HUES6 (cell line): ENCODE measurements at regions not wholly inside any gene's neighbourhood (a gene's known extent, or its start where the extent isn't known, plus 50 kb on each side); places are given as distances from the start of the nearest gene placed in this dataset.

Experiments
- H3K27ac ChIP-seq: 2 replicates; pipeline ENCODE4 v1.7.0; 2013; ENCODE audit warnings: low read depth, mild to moderate bottlenecking, low read length, inconsistent platforms
- H3K27me3 ChIP-seq: 2 replicates; pipeline ENCODE4 v1.6.1; 2013; ENCODE audit warnings: low read length; ENCODE audit not compliant: control insufficient read depth, insufficient read depth
- H3K36me3 ChIP-seq: 2 replicates; pipeline ENCODE4 v1.6.1; 2013; ENCODE audit warnings: low read length; ENCODE audit not compliant: control insufficient read depth, insufficient read depth
- H3K4me1 ChIP-seq: 2 replicates; pipeline ENCODE4 v1.6.1; 2013; ENCODE audit warnings: low read length; ENCODE audit not compliant: control insufficient read depth, insufficient read depth
- H3K4me3 ChIP-seq: 2 replicates; pipeline ENCODE4 v1.5.1; 2013; ENCODE audit warnings: low read depth, low read length
- H3K9ac ChIP-seq: one replicate; pipeline ENCODE4 v1.6.1; 2013; ENCODE audit warnings: mild to moderate bottlenecking, low read length
- H3K9me3 ChIP-seq: 2 replicates; pipeline ENCODE4 v1.6.1; 2013; ENCODE audit warnings: low read depth, low read length; ENCODE audit not compliant: control insufficient read depth, insufficient read depth

GRCh38 chr2:196441527-196441926 lies 198.0 kb upstream of the CCDC150 start:
- no peak overlapping the region for H3K4me3 ChIP-seq
- H3K27me3 ChIP-seq, result no peaks in the 10 kb centered on the region
- no peaks in the 10 kb centered on the region for H3K9me3 ChIP-seq
- H3K36me3 ChIP-seq, result no peaks in the 10 kb centered on the region
- H3K4me1 ChIP-seq, result no peaks in the 10 kb centered on the region
- H3K27ac ChIP-seq, result no peak overlapping the region
- no peak overlapping the region for H3K9ac ChIP-seq

DNA sequence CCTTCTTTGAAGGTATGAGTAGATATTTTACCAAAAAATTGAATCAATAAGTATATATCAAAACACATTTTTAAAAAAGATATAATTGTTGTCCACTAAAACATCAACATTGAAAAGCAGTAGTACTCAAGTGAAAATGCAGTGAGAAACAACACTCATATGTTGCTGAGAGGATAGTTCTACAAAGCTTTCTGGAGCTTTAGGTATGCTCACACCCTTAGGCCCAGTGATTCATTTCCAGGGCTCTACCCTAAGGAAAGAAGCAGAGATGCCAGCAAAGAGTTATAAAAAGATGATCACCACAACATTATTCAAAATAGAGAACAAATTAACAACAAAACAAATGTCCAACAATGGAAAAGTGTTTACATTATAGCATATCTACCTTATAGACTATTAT lies 197.3 kb upstream of the CCDC150 start:
- H3K9ac ChIP-seq, result no peak overlapping the region
- H3K9me3 ChIP-seq, result no peaks in the 10 kb centered on the region
- no peaks in the 10 kb centered on the region for H3K4me1 ChIP-seq
- H3K36me3 ChIP-seq, result no peaks in the 10 kb centered on the region
- H3K4me3 ChIP-seq, result no peak overlapping the region
- no peak overlapping the region for H3K27ac ChIP-seq
- no peaks in the 10 kb centered on the region for H3K27me3 ChIP-seq

GRCh38 chr2:196444442-196444841 lies 195.1 kb upstream of the CCDC150 start:
- Histone ChIP-seq H3K27me3 (no peaks in the 10 kb centered on the region), H3K4me3 (no peak overlapping the region), H3K27ac (no peak overlapping the region), H3K9ac (no peak overlapping the region), H3K4me1 (no peaks in the 10 kb centered on the region), H3K36me3 (no peaks in the 10 kb centered on the region), H3K9me3 (no peaks in the 10 kb centered on the region)

- Histone ChIP-seq H3K4me1 (no peaks in the 10 kb centered on the region), H3K9ac (no peak overlapping the region), H3K36me3 (no peaks in the 10 kb centered on the region), H3K27ac (no peak overlapping the region), H3K9me3 (no peaks in the 10 kb centered on the region), H3K4me3 (no peak overlapping the region), H3K27me3 (no peaks in the 10 kb centered on the region)
These were observed 193.5 kb upstream of the CCDC150 start for GRCh38 chr2:196445991-196446390.

DNA sequence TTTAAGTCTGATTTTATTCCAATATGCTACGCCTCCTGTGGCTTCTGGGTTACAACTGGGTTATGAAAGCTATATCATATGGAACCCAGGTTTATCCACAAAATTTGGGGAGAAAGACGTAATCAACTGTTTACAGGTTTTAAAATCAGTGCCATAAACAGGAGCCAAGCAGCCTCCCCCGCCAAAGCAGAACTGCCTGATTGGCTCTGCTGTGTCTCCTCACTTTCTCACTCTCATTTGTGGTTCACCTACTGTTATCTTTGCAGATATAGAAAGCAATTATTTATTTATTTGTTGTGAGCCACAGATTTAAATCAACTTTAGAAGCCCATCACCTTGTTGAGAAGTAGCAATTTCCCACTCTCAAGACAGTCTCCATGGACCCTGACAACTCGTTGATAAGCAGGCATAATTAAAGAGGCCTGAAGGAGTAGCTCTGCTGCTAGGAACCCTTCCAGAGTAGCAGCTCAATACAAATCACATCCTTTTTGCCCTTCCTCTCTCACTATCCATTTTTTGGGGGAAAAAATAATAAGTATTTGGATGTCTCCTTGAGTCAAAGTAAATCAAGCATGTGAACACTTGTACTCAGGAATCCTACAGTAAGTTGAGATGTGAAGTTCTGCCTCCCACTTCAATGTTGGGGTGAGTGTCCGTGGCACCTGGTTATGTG lies 191.0 kb upstream of the CCDC150 start:
- H3K36me3 ChIP-seq, result no peaks in the 10 kb centered on the region
- H3K9ac ChIP-seq, result no peak overlapping the region
- H3K27ac ChIP-seq, result no peak overlapping the region
- no peaks in the 10 kb centered on the region for H3K27me3 ChIP-seq
- H3K9me3 ChIP-seq, result no peaks in the 10 kb centered on the region
- no peak overlapping the region for H3K4me3 ChIP-seq
- no peaks in the 10 kb centered on the region; the same call in 1 of the 2 replicates for H3K4me1 ChIP-seq

GRCh38 chr2:196449083-196449482 lies 190.4 kb upstream of the CCDC150 start:
- no peak overlapping the region for H3K9ac ChIP-seq
- H3K4me3 ChIP-seq, result no peak overlapping the region
- H3K27ac ChIP-seq, result no peak overlapping the region
- H3K36me3 ChIP-seq, result no peaks in the 10 kb centered on the region
- H3K27me3 ChIP-seq, result no peaks in the 10 kb centered on the region
- H3K4me1 ChIP-seq, result no peaks in the 10 kb centered on the region; the same call in 1 of the 2 replicates
- H3K9me3 ChIP-seq, result no peaks in the 10 kb centered on the region

DNA sequence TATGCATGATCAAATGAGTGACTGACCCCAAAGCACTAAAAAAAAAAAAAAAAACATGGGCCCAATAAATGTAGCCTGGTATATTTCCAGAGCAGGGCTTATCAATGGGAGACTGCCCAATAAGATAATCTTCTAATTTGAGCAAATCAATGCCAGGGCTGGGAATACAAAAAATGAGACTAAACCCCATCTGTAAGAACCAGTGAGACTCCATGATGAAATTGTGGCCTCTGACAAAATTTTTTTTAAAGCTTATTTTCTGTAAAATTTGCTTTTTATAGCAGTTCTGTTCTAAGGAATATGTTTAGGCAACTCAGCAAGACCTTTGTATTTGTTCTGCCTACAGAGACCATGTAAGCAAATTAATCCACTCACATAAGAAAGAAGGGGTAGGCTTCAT lies 186.8 kb upstream of the CCDC150 start:
- Histone ChIP-seq H3K9me3 (no peaks in the 10 kb centered on the region), H3K4me3 (no peak overlapping the region), H3K27ac (no peak overlapping the region), H3K9ac (no peak overlapping the region), H3K4me1 (no peaks in the 10 kb centered on the region; the same call in 1 of the 2 replicates), H3K36me3 (no peaks in the 10 kb centered on the region), H3K27me3 (no peaks in the 10 kb centered on the region)

DNA sequence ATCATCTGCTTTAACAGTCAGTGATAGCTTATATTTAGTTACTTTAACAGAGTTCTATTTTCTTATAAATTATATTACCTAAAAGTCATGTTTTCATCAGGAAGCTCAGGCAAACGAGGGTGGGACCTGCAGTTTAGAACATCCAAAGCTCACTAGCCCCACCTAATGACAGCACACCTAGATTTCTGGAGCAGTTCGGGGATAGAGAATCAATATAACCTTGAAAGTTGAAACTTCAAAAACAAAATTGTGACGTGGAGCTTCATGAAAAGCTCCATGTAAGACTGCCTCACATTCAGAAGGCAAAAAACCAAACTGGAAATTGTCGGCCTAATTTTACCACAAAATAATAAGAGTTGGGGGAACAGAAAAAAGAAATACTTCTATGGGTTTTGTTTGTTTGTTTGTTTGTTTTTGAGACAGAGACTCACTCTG lies 185.9 kb upstream of the CCDC150 start:
- H3K36me3 ChIP-seq, result no peaks in the 10 kb centered on the region
- H3K27me3 ChIP-seq, result no peaks in the 10 kb centered on the region
- no peaks in the 10 kb centered on the region; the same call in 1 of the 2 replicates for H3K4me1 ChIP-seq
- H3K27ac ChIP-seq, result no peak overlapping the region
- no peak overlapping the region for H3K4me3 ChIP-seq
- H3K9ac ChIP-seq, result no peak overlapping the region
- no peaks in the 10 kb centered on the region for H3K9me3 ChIP-seq

DNA sequence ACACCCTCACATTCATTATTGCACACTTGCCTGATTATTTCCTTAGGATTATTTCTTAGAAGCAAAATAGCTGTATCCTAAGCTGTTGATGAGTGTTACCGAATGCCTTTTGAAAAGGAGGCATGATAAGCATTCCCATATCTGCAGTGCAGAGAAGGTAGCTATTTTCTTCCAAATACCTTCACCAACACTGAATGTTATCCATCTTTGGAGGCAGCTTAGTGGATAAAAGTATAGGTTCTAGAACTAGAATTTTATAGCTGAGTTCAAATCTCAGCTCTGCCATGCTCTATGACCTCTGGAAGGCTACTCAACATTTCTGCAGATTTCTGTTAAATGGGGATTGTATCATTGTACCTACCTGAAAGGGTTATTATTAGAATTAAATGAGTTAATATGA lies 185.0 kb upstream of the CCDC150 start:
- H3K4me3 ChIP-seq, result no peak overlapping the region
- no peaks in the 10 kb centered on the region for H3K9me3 ChIP-seq
- no peaks in the 10 kb centered on the region; the same call in 1 of the 2 replicates for H3K4me1 ChIP-seq
- no peak overlapping the region for H3K9ac ChIP-seq
- no peak overlapping the region for H3K27ac ChIP-seq
- no peaks in the 10 kb centered on the region for H3K36me3 ChIP-seq
- no peaks in the 10 kb centered on the region for H3K27me3 ChIP-seq

- no peak overlapping the region for H3K27ac ChIP-seq
- H3K4me1 ChIP-seq, result no peaks in the 10 kb centered on the region; the same call in 1 of the 2 replicates
- no peaks in the 10 kb centered on the region for H3K9me3 ChIP-seq
- H3K27me3 ChIP-seq, result no peaks in the 10 kb centered on the region
- no peak overlapping the region for H3K9ac ChIP-seq
- no peak overlapping the region for H3K4me3 ChIP-seq
- no peaks in the 10 kb centered on the region for H3K36me3 ChIP-seq
These were observed 180.0 kb upstream of the CCDC150 start for GRCh38 chr2:196459539-196459938.

- Histone ChIP-seq H3K9ac (no peak overlapping the region), H3K4me3 (no peak overlapping the region), H3K9me3 (no peaks in the 10 kb centered on the region), H3K36me3 (no peaks in the 10 kb centered on the region), H3K27ac (no peak overlapping the region), H3K4me1 (peaks cover 10% of the 10 kb centered on the region; the same call in 1 of the 2 replicates), H3K27me3 (no peaks in the 10 kb centered on the region)
These were observed 175.8 kb upstream of the CCDC150 start for GRCh38 chr2:196463706-196464105.
